GM19328 (cell line): ENCODE measurements at regions not wholly inside any gene's neighbourhood (a gene's known extent, or its start where the extent isn't known, plus 50 kb on each side); places are given as distances from the start of the nearest gene placed in this dataset.
"Not testable (repeated sequence)": the region's sequence is repeated elsewhere in the genome, so short reads cannot be mapped to it uniquely, and the experiment has no call there.

Experiments used
- ATAC-seq: cut with Tn5 transposase; IDR thresholded peaks from one replicate; pipeline ENCODE4 v1.9.1; 2021; ENCODE audit warnings: mild to moderate bottlenecking, moderate library complexity; ENCODE audit not compliant: unreplicated experiment

GRCh38 chr6:71360556-71361335, 72.1 kb downstream of the OGFRL1 start:
- not testable (repeated sequence) for ATAC-seq

DNA sequence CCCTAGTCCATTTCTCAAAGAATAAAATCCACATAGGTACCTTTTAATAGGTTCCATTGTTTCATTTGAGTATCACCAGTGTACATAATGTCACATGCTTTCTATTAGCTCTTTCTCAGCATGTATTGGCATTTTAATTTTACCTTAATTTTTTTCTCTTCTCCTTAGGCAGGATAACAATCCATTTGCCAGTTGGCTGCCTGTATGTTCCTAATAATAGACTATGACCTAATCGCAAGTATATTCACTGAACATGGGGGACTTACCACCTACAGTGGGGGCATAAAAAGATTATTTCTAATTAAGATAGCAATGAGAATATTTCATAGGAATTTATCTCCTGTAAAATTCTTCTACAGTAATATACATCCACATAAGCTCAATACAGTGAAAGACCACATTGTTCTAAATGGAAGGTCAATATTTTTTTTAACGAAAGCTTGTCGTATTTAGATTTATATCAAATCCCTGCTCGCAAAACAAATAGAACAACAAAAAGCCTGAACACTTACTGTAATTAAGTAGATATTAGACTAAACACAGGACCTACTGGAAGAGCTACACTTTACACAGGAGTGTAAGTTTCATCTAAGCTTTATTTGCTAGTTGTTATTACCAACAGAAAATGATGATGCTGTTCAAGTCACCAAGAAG, 76.4 kb downstream of the OGFRL1 start:
- ATAC-seq, result no peak

DNA sequence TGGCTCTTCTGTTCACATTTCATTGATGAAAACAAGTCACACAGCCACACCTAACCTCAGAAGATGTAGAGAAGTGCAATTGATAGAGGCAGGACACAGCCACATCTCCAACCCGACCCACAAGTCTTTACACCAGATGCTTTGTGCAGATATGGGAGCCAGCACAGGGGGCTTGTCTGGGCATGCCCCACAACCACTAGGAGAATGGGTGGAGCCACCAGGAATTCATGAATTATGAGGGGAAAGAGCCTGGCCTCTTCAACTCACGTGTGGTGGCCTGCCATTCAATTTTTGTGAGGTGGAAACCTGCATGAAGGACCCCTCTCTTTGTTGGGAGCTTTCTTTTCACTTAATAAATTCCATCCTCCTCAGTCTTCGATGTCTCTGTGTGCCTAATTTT, 79.1 kb downstream of the OGFRL1 start:
- ATAC-seq, result no peak

DNA sequence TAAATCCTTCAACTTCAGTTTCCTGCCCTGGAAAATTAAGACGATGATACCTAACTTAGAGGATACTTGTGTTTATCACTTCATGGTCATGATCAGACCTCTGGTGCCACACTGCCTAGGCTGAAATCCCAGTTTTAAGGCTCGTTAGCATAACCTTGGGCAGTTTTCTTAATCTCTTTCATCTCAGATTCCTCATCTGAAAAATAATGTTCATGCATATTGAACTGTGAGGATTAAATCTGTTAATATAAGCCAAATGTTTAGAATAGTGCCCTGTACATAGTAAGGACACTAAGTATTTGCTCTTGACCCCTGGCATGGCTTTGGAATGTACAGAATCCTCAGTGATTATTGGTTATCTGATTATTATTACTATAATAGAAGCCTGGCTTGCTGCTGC, 79.7 kb downstream of the OGFRL1 start:
- ATAC-seq, result no peak

DNA sequence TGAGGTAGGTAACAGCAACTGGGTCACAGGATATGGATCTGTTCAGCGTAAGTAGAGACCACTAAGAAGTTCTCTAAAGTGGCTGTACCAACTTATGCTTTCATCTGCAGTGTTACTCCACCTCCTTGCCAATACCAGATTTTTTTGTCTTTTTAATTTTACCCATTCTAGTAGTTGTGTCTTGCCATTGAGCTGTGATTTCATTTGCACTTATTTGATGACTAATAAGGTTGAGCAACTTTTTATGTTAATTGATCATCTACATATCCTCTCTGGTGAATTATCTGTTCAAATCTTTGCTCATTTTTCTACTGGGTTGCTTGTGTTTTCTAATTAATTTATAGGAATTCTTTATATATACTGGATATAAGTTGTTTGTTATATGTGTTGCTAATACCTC, 82.9 kb downstream of the OGFRL1 start:
- no peak for ATAC-seq

DNA sequence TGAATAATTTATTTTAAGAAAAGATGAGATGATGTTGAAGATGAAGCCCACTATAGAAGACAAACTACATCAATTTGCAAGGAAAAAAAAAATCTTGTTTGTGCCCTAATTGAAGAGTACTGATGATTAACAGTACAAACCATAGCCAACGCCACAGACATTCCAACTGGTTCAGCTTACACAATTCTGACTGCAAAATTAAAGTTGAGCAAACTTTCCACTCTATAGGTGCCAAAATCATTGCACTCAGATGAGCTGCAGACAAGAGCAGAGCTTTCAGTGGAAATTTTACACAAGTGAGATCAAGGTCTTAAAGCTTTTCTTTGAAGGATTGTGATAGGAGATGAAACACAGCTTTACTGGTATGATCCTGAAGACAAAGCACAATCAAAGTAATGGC, 85.3 kb downstream of the OGFRL1 start:
- no peak for ATAC-seq

- ATAC-seq, result no peak
Measured at GRCh38 chr6:71375676-71376075, 87.1 kb downstream of the OGFRL1 start.

- no peak for ATAC-seq
Measured at GRCh38 chr6:71376830-71377229, 88.2 kb downstream of the OGFRL1 start.

- ATAC-seq, result no peak
Measured at GRCh38 chr6:71383476-71383875, 94.9 kb downstream of the OGFRL1 start.

DNA sequence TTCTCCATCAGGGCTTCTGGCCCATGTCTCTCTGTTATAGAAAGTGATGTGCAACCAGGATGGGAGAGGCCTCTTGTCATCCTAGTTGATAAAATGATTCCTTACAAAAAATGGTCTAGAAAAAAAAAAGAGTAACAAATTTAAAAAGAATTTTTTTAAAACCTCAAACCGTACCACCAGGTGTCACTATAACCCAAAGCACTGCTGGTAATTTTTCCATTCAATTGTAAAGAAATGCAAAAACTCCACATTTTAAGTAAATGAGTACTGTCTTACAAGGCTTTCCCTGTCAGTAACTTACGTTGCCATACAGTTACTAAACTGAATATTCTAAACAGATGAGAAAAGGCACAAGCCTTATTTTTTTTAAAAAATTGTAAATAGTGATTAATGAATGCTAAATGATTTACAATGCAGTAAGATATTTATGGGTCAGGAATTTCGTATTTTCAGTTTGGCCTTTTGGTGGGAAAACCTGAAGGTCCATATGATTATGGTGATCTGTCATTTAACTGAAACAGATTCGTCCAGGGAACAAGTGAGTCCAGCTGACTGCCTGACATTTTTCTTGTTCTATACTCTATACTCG, 95.4 kb downstream of the OGFRL1 start:
- ATAC-seq, result no peak

DNA sequence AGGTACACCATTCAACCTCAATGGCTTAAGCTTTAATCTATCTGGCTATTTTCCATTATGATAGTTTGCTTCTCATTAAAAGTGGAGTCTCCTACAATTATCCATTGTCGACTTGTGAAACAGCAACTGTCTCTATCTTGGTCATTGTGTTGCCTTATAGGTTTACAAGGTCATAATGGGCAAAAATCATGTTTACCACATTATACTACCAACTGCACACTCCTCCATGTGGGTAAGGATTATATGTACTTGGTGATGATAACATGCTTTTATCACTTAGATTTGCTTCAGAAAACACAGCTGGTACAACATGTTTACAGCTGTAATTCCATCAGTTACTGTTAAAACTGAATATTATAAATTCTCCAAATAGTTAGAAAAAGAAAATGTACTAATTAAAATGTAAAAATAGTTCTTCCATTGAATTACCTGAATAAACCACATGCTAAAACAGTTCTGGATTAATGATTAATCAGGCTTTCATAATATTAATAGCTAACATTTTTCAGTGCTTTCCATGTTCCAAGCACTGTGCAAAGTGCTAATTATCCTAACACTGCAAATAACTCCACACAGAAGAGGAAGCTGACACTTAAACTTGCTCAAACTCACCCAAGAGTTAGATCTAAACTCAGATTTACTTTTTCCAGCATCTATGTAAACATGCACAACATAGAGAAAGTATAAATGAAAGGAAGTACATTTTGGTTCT, 96.7 kb downstream of the OGFRL1 start:
- ATAC-seq, result no peak

DNA sequence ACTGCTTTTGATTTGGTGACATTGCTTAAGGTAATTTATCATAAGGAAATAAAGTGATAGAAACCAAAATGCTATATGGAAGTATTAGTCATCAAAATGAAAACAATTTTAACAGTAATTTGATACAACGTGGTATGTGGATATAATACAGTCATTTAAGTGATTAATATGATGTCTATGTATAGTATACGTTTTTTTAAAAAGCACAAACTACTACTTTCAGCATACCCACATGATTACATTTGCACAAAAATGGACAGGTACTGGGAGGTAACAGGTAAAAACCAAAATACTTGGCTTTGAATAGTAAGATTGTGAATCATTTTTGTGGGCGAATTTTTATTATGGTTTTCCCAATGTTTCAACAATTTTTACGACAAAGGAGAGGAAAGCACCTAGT, 97.6 kb downstream of the OGFRL1 start:
- no peak for ATAC-seq

DNA sequence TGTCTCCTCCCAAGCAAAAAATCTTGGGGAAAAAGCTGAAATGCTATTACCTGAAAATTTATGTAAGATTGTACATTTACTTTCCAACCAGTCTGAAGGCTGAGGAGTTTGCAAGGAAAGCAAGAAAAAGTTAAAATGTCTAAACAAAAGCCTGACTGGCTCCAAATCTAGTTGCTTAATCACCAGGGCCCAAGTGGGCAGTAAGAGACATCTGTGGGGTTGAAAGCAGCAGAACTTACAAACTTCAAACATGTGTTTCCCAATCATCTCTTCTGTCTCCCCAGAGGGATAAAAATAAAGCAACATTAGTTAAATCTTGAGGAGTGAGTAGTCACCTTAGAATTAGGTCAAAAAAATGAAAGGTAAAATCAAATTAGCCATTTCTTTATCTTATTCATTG, 98.6 kb downstream of the OGFRL1 start:
- ATAC-seq, result no peak

DNA sequence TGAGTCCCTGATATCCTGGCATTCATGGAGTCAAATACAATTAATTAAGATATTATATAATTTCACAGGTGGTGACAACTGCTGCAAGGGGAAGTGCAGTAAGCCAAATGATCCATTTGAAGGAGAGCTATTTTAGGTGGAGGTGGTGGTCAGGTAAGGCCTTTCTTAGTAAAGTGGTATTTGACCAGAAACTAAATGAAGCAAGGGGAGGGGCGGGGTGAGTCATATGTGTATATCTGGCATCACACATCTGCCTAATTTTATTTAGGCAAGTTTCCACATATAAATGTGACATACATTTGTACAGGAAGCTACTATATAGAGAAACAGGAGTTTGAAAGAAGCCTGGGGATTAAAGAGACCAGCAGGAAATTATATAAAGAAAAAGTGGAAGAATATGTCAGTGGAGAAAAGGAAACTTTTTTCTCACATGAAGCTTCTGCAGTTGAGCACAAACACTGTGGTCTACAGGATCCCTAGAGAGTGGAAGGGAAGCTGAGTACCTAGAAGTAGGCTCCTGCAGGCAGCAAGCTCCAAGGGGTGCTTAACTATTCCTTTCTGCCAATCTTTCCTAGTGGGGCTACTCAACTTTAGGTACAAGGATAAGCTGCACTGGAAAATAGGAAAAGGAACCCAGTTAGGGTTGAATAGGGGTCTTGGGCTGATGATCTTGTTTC, 99.6 kb downstream of the OGFRL1 start:
- no peak for ATAC-seq

DNA sequence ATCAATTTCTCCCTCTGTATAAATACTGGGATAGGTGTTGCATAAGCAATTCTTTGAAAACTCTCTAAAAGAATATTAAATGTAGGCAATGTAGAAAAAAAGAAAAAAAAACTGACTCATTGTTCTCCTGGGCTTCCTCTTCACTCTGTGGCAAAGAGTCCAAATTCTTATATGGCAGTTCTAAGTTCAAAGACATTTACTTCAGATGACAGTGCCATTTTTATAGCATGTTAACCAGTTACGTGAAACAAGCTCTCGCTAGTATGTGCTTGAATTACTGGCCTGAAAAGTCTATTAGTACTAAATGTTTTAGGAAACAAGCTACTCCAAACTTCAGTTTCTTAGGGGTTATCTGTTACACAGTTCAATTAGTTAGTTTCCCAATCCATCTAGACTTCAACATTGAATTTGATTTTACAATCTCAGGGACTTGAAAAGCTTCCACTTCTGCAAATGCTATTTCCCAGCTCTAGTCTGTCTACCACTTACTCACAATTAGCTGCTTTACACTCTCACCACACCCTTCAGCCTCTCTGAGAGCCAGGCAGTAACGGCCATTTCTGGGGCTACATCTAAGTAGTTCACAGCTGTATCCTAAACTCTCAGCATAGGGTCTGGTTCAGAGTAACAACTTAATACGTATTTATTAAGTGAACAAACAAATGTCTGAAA, 100.4 kb downstream of the OGFRL1 start:
- no peak for ATAC-seq

- no peak for ATAC-seq
Measured at GRCh38 chr6:71391126-71391525, 102.5 kb downstream of the OGFRL1 start.

DNA sequence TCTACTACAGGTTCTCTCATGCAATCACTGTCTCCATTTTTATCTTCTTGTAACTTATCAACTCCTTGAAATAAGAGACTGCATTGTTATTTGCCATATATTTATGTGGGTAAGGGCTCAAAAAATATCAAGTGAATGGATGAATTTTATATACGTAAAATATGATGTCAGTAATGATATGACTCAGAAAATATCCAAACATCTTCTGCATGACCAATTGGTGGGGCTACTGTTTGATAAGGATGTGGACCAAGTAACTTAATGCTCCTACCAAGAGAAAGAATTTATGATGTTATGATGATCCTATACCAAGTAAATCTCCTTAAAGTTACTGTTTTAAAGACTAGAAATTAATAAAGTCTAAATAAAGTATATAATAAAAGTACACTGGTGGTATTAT, 103.7 kb downstream of the OGFRL1 start:
- ATAC-seq, result no peak

GRCh38 chr6:71393471-71393870, 104.9 kb downstream of the OGFRL1 start:
- ATAC-seq, result no peak

- ATAC-seq, result no peak
Measured at GRCh38 chr6:71393981-71394432, 105.4 kb downstream of the OGFRL1 start.

DNA sequence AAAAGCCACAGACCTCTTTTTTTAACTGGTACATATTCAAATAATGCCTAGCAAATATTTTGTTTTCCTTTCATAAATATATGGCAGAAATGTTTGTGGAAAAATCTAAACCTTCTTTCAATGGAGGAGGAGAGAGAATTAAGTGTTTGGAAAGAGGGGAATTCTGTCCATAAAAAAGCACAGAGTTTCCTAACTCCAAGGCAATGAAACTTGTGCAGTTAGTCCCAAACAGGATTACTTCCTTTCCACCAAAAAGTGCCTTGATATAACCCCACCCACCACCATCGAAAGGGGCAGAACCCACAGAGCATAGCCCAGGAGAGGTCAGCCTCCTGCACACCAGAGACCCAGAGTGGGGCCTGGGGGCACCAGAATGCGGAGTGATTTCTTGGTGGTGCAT, 106.3 kb downstream of the OGFRL1 start:
- ATAC-seq, result no peak
